ENCODE measurements at regions not wholly inside any gene's neighbourhood (a gene's known extent, or its start where the extent isn't known, plus 50 kb on each side); places are given as distances from the start of the nearest gene placed in this dataset.

GRCh38 chr15:29962407-29962806 lies 120.3 kb upstream of the GOLGA8J start:
- TF ChIP-seq CTCF (IDR thresholded peaks at IDR 0.05; ENCODE audit: poor library complexity) = no peak
- TF ChIP-seq EZH2 (IDR thresholded peaks at IDR 0.05; ENCODE audit: borderline replicate concordance) = no peak
- TF ChIP-seq EZH2phosphoT487 (IDR thresholded peaks at IDR 0.05; ENCODE audit: low read depth, severe bottlenecking, unreplicated experiment) = no peak

Measured in hepatocyte (in vitro differentiated cells).